Activated T-helper 1 cell treated with anti-CD3 and anti-CD28 coated beads, Interleukin-12 subunit alpha, Interleukin-12 subunit beta, Interleukin-2, Interleukin-4 antibody, amounts not matched to agents 30 ng/mL and 10 ng/mL and 1 ng/mL, durations not matched to agents 14 hours and 24 hours and 36 hours (primary cell): ENCODE measurements at regions not wholly inside any gene's neighbourhood (a gene's known extent, or its start where the extent isn't known, plus 50 kb on each side); places are given as distances from the start of the nearest gene placed in this dataset.

Experiments
- DNase-seq: peaks from one replicate; pipeline ENCODE4 v3.0.0; 2021; ENCODE audit warnings: low spot score
- H3K27ac Mint-ChIP-seq: one replicate; pipeline ENCODE4 v1.8.0; 2021; ENCODE audit warnings: mild to moderate bottlenecking, mixed read lengths
- H3K27me3 Mint-ChIP-seq: one replicate; pipeline ENCODE4 v1.8.0; 2022; ENCODE audit warnings: mild to moderate bottlenecking, moderate library complexity, mixed read lengths; ENCODE audit not compliant: insufficient read depth
- H3K36me3 Mint-ChIP-seq: one replicate; pipeline ENCODE4 v1.8.0; 2021; ENCODE audit warnings: low read depth, mixed read lengths
- H3K4me1 Mint-ChIP-seq: one replicate; pipeline ENCODE4 v1.8.0; 2021; ENCODE audit warnings: low read depth, mixed read lengths
- H3K4me3 Mint-ChIP-seq: one replicate; pipeline ENCODE4 v1.8.0; 2021; ENCODE audit warnings: mild to moderate bottlenecking, moderate library complexity, mixed read lengths
- H3K9me3 Mint-ChIP-seq: one replicate; pipeline ENCODE4 v1.8.0; 2021; ENCODE audit warnings: mixed read lengths
- intact Hi-C: fragments of 100-400 bp; cut with micrococcal nuclease; formaldehyde crosslinking; loops from one replicate; pipeline ENCODE4 v1.15.1; 2024

GRCh38 chr11:116598556-116598955 is 174.2 kb downstream of the BUD13 start:
- no peak overlapping the region for H3K27ac Mint-ChIP-seq
- H3K4me1 Mint-ChIP-seq: no peaks in the 10 kb centered on the region

GRCh38 chr11:116598036-116598435 is 174.8 kb downstream of the BUD13 start:
- no peak overlapping the region for H3K4me3 Mint-ChIP-seq
- H3K36me3 Mint-ChIP-seq: no peaks in the 10 kb centered on the region
- intact Hi-C loops: no loop called here
- H3K27me3 Mint-ChIP-seq: no peaks in the 10 kb centered on the region
- DNase-seq: no peak
- no peaks in the 10 kb centered on the region for H3K4me1 Mint-ChIP-seq
- no peaks in the 10 kb centered on the region for H3K9me3 Mint-ChIP-seq
- H3K27ac Mint-ChIP-seq: no peak overlapping the region

More at GRCh38 chr11:116598556-116598955, 174.2 kb downstream of the BUD13 start:
- Mint-ChIP-seq H3K4me3 (no peak overlapping the region), H3K9me3 (no peaks in the 10 kb centered on the region), H3K27me3 (no peaks in the 10 kb centered on the region), H3K36me3 (no peaks in the 10 kb centered on the region)
- intact Hi-C loops: no loop called here
- DNase-seq: no peak

- Mint-ChIP-seq H3K9me3 (no peaks in the 10 kb centered on the region), H3K4me3 (no peak overlapping the region), H3K27me3 (no peaks in the 10 kb centered on the region), H3K4me1 (no peaks in the 10 kb centered on the region), H3K27ac (no peak overlapping the region), H3K36me3 (no peaks in the 10 kb centered on the region)
- intact Hi-C loops: no loop called here
- no peak for DNase-seq
Observed at GRCh38 chr11:116596346-116597260, 176.2 kb downstream of the BUD13 start.

DNA sequence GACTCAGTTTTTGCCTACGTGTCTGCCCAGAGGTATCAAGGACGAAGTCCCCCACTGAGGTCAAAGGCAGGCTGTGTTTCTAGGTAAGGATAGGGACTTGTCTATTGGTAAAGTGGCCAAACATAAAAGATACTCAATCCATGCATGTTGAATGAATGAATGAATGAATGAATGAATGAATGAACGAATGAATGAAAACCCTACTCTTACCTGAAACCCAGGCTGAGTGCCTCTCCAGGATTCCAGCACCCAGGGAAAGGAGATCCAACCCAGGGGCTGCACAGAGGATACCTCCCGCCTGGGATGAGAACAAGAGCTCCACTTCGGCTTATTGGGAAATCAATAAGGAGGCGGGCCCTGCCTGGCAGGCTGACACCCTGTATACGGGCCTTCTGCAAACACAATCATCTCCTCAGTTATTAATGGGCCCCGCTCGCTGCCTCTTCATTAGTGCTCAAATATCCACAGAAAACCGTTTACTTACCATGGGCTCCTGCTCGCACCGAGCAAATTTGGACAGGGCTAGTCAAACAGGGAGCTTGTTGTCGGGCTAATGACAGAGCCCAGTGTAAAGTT is 177.4 kb downstream of the BUD13 start:
- no peaks in the 10 kb centered on the region for H3K4me1 Mint-ChIP-seq
- no peak overlapping the region for H3K4me3 Mint-ChIP-seq
- no peaks in the 10 kb centered on the region for H3K9me3 Mint-ChIP-seq
- DNase-seq: no peak
- no peaks in the 10 kb centered on the region for H3K27me3 Mint-ChIP-seq
- H3K36me3 Mint-ChIP-seq: no peaks in the 10 kb centered on the region
- intact Hi-C loops: no loop called here
- no peak overlapping the region for H3K27ac Mint-ChIP-seq

- no peak overlapping the region for H3K4me3 Mint-ChIP-seq
Observed at GRCh38 chr11:116590844-116591570, 181.8 kb downstream of the BUD13 start.

GRCh38 chr11:116589402-116589801 is 183.4 kb downstream of the BUD13 start:
- peaks cover 2% of the 10 kb centered on the region for H3K27me3 Mint-ChIP-seq

More at GRCh38 chr11:116590844-116591570, 181.8 kb downstream of the BUD13 start:
- H3K9me3 Mint-ChIP-seq: no peaks in the 10 kb centered on the region
- H3K36me3 Mint-ChIP-seq: no peaks in the 10 kb centered on the region
- H3K27me3 Mint-ChIP-seq: peaks cover 2% of the 10 kb centered on the region
- intact Hi-C loops: no loop called here
- DNase-seq: no peak
- H3K4me1 Mint-ChIP-seq: no peaks in the 10 kb centered on the region
- H3K27ac Mint-ChIP-seq: no peak overlapping the region

DNA sequence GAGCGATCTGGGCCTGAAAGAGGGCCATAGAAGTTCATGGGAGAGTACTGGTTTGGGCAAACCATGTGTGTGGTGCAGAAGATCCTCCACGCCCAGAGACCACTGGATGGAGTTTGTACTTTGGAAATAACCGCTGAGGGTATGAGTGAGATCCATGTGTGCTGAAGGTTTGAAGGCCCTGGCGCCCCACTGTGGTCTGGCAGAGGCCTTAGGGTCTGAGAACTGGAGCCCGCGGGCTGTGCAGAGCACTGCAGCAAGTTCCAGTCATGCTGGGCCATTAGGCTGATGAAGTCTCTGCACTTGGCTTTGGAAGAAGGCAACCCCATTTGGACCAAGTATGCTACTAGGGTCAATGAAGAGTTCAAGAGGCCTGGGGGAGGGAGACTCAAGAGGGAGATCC is 186.4 kb downstream of the BUD13 start:
- peaks cover 14% of the 10 kb centered on the region for H3K27me3 Mint-ChIP-seq
- intact Hi-C loops: loop anchor here (10.0 kb wide), 1 partner anchor 1082 kb away; the partner anchor contains the start of gene CADM1
- H3K36me3 Mint-ChIP-seq: no peaks in the 10 kb centered on the region
- no peak for DNase-seq
- no peaks in the 10 kb centered on the region for H3K9me3 Mint-ChIP-seq
- H3K27ac Mint-ChIP-seq: no peak overlapping the region
- no peak overlapping the region for H3K4me3 Mint-ChIP-seq
- no peaks in the 10 kb centered on the region for H3K4me1 Mint-ChIP-seq

More at GRCh38 chr11:116589402-116589801, 183.4 kb downstream of the BUD13 start:
- intact Hi-C loops: loop anchor here (10.0 kb wide), 1 partner anchor 1085 kb away; the partner anchor contains the start of gene CADM1
- Mint-ChIP-seq H3K4me3 (no peak overlapping the region), H3K4me1 (no peaks in the 10 kb centered on the region), H3K27ac (no peak overlapping the region), H3K9me3 (no peaks in the 10 kb centered on the region), H3K36me3 (no peaks in the 10 kb centered on the region)
- DNase-seq: no peak

GRCh38 chr11:116582571-116582970 is 190.2 kb downstream of the BUD13 start:
- H3K9me3 Mint-ChIP-seq: no peaks in the 10 kb centered on the region
- no peak overlapping the region for H3K4me3 Mint-ChIP-seq
- intact Hi-C loops: loop anchor here (10.0 kb wide), 1 partner anchor 1078 kb away; the partner anchor contains the start of gene CADM1
- H3K27me3 Mint-ChIP-seq: peaks cover 35% of the 10 kb centered on the region
- no peak for DNase-seq
- H3K27ac Mint-ChIP-seq: no peak overlapping the region
- no peaks in the 10 kb centered on the region for H3K4me1 Mint-ChIP-seq
- no peaks in the 10 kb centered on the region for H3K36me3 Mint-ChIP-seq

- peaks cover 43% of the 10 kb centered on the region for H3K27me3 Mint-ChIP-seq
- H3K9me3 Mint-ChIP-seq: no peaks in the 10 kb centered on the region
- no peak overlapping the region for H3K27ac Mint-ChIP-seq
- no peak for DNase-seq
- no peak overlapping the region for H3K4me3 Mint-ChIP-seq
- intact Hi-C loops: loop anchor here (10.0 kb wide), 1 partner anchor 1077 kb away; the partner anchor contains the start of gene CADM1
- no peaks in the 10 kb centered on the region for H3K4me1 Mint-ChIP-seq
- H3K36me3 Mint-ChIP-seq: no peaks in the 10 kb centered on the region
Observed at GRCh38 chr11:116581349-116581748, 191.4 kb downstream of the BUD13 start.

DNA sequence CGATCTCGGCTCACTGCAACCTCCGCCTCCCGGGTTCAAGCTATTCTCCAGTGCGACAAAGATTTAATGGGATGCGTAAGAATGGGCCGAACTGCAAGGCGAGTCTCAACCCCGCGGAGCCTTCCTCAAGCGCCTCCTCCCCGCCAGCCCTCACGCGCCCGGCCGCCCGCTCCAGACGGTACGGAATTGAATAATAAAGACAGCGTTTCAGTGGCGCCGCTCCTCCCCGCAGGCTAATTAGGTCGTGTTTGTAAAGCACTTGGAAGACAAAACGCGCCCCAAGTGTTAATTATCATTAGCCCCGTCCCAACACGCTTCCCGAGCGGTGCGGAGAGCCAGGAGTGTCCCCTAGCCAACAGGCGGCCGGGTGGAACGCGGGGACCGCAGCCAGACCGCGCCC is 192.0 kb downstream of the BUD13 start:
- Mint-ChIP-seq H3K27me3 (peaks cover 43% of the 10 kb centered on the region), H3K36me3 (no peaks in the 10 kb centered on the region), H3K4me3 (no peak overlapping the region)

DNA sequence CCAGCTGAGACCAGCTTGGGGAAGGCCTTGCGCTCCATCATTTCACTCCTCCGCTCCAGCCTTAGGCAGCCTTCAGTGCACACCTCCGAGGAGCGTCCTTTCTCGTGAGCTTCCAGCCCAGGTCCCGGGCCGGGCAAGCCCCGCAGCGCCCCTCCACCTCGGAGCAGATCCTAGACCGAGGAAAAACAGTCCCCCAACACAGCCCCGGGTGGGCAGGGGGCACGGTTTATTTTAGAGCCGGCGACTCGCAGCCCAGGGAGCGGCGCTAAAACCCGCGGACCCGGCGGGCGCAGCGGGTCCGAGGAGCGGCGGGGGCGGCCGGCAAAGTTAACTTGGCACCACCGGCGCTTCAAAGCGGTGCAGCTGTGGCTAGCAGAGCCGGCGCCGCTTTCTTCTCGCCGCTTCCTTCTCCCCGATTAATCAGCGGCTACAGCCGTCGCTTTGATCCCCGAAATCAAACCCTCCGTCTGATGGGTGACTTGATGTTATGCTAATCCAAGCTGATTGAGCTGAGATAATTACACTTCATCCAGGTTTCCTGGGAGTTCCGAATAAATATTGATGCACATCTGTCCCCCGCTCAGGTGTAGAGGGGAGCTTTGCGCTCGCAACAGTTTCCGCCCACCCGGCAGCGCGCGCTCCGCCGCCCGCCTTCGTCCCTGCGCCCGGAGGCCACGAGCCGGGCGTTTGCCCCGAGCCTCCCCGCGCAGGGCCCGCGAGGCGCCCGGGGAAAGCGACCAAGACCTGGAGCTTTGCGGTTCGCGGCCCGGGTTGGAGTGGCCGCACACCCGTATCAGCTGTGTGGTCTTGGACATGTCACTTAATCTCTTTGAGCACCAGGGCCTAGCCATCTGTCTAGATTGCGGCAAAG is 192.7 kb downstream of the BUD13 start:
- Mint-ChIP-seq H3K27me3 (peaks cover 43% of the 10 kb centered on the region), H3K4me3 (no peak overlapping the region), H3K4me1 (no peaks in the 10 kb centered on the region), H3K9me3 (no peaks in the 10 kb centered on the region), H3K27ac (no peak overlapping the region), H3K36me3 (no peaks in the 10 kb centered on the region)
- intact Hi-C loops: loop anchor here (10.0 kb wide), 1 partner anchor 1075 kb away; the partner anchor contains the start of gene CADM1
- no peak for DNase-seq

More for the DNA sequence above, 192.0 kb downstream of the BUD13 start:
- intact Hi-C loops: loop anchor here (10.0 kb wide), 1 partner anchor 1076 kb away; the partner anchor contains the start of gene CADM1
- Mint-ChIP-seq H3K9me3 (no peaks in the 10 kb centered on the region), H3K27ac (no peak overlapping the region), H3K4me1 (no peaks in the 10 kb centered on the region)
- DNase-seq: no peak
